Activated naive CD4-positive, alpha-beta T cell (primary cell): ENCODE measurements at regions not wholly inside any gene's neighbourhood (a gene's known extent, or its start where the extent isn't known, plus 50 kb on each side); places are given as distances from the start of the nearest gene placed in this dataset.

ENCODE experiments used
- DNase-seq, 4 experiments: peaks; one replicate each; lab custom pipeline; 2025; lab: John Stamatoyannopoulos, UW

DNA sequence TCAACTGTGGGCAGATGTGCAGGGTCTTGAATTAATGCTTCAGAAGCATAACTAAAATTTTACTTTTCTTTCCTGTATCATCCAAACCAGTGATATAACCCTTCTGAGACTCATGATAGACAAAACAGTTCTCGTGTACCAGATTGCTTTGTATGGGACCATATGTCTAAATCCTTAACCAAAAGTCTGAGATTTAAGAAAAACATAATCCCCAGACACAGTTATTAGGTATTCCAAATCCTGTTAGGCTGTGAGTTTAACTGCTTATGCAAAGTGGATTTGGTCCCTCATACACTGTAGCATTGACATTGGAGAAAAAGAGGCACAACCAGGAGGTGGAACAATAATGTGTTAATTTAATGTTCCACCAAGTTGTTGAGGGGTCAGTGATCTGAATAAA is 235.0 kb downstream of the PMAIP1 start:
- no peak for DNase-seq

DNA sequence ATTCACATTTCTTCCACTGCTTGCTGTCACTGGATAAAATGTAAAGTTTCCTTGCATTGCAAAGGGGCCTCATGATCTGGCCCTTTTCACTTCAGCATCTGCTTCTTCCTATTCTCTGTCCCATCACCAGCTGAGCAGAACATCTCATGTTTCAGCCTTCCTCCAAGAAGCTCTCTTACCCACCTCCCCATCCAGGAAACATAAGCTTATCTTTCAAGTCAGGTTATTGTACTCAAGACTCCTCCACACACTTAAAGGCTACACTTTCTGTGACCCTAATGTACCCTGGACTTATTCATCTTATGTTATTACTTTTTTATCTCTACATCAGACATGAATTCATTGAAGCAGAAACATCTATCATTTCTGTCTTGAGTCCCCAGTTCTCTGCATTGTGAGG is 230.5 kb downstream of the PMAIP1 start:
- no peak for DNase-seq

DNA sequence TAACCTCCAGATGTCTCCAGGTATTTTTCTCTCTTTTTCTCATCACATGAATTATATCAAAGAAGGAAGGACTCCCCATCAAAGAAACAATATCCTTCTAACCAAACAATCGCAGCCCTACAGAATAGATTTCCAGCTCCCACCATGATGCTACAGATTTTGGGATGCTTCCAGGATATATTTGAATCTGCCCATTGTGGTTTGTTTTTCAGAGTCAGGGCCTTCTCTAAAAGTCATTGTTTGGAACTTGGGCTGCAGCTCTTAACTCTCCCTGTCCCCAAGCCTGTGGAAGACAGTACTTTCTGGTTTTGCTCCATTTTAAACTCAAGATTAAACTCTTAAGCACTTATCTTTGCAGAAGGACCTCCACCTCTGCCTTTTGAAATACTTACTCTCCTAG is 223.2 kb downstream of the PMAIP1 start:
- DNase-seq, result no peak

DNA sequence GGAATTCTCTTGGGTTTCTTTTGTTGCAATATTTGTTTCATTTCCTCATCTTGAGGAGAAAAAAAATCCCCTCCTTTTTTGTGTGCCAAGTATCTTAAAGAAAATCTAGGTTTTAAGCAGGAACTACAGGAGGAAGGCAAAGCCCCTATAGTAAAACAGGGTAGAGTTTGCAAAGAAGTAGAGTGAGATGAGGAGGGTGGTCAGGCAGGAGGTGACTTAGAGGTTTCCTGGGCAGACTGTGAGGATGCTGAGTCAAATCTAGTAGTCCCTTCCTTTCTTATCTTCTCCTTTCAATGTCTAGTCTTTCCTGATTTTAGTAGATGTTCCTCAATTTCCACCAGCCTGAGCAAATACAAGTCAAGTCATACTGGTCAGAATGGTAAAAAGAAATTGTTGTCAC is 222.5 kb downstream of the PMAIP1 start:
- no peak for DNase-seq

GRCh38 chr18:60120231-60120750 is 220.5 kb downstream of the PMAIP1 start:
- no peak for DNase-seq

- no peak for DNase-seq
Measured at GRCh38 chr18:60117321-60117720, 217.5 kb downstream of the PMAIP1 start.

DNA sequence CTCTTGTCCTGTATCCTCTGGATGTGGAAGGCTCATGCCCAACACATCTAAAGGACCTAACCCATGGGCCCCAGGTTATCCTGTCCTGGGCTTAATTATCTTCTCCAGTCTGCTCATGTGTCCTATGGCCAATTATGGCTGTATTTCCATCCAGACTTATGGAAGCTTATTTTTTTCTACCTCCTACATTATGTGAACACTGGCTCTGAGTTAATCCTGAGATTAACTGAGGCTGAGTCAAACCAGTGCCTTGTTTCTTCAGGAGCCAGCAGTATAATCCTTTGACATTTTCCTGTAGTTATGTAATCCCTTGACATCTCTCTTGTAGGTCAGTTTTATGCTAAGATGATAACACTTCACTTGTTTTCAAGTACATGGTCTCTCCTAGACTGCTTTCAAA is 213.6 kb downstream of the PMAIP1 start:
- no peak for DNase-seq

DNA sequence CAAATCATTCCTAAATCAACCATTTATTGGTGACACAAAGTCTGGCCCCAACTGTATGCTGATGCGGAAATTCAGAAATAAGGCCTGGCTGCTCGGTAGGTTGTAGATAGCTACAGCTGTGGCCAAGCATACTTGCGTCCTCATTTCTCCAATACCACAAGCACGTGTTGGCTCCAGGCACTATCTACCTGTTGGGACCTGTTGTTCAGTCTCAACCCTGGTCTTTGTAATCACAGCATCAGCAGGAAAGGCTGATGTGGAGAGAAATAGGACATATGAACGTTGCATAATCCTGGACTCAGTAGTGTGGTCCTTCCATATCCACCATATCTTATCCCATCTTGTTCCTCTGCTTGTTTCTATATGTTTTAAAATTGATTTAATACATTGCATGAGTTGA is 212.6 kb downstream of the PMAIP1 start:
- no peak for DNase-seq

GRCh38 chr18:60111525-60111924 is 211.7 kb downstream of the PMAIP1 start:
- no peak for DNase-seq

DNA sequence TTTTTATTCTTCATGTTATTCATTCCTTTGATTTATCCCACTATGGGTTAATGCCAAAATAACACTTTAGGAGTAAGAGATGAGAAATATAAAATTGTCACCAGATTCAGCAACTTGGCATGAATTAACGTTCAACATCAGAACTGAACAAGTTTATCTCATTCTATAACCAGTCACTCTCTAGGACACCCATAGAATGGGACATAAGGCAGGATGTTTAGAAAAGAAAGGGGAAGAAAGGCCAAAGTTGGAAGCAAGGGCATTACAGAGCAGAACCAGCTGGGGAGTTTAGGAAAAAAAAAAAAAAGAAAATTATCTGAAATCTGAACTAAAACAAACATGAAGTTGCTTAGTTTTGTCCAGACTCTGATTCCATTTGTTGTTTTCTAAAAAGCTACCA is 211.0 kb downstream of the PMAIP1 start:
- DNase-seq, result no peak

- no peak for DNase-seq
Measured at GRCh38 chr18:60100778-60101177, 201.0 kb downstream of the PMAIP1 start.

DNA sequence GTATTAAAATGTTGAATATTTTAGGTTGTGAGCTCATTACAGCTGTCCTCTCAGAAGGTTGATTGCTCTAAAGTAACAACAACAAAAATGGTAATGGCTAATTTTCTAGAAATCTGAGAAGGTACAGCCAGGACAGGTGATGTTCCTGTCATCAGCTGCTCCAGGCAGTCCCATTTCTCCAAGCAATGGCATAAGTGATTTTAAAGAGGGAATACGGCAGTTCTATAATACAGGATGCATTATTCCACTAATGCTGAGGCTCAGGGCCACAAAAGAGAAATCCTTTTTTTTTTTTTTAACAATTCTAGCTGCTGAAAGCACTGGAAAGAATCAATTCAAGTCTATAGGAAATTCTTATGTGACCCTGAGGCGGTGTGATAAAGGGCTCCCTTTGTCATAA is 199.9 kb downstream of the PMAIP1 start:
- no peak for DNase-seq

DNA sequence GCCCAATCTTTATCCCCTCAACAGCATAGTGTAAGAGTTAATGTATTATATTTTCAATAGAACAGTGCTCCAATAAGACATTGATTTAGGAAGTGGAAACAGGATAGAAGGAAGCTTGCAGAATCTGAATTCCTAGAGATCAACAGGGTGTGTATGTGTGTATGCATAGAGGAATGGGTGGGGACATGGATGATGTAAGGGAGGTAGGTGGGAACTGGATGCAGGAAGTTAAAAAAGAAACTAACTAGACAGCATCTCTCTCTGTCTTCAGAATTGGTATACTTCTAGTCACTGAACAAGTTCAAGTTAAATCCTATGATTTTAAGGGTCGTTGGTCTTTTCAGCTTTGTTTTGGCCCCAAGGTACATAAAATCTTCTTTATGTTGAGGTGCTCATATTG is 196.6 kb downstream of the PMAIP1 start:
- no peak for DNase-seq

DNA sequence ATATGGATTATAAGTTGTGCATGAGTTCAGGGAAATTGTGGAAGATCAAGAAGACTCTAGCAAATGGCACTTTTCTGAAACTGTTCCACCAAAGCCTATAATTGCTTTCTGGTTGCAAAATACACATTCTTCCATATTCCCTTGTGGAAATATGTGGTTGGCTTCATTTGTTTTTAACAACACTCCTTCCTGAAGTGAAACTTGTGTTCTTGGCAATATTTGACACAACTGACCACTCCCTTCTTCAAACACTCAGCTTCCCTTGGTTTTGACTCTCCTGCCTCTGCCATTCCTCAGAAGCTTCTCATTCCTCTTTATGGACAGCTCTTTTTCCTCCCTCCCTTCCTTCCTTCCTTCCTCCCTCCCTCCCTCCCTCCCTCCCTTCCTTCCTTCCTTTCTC is 192.3 kb downstream of the PMAIP1 start:
- no peak for DNase-seq

DNA sequence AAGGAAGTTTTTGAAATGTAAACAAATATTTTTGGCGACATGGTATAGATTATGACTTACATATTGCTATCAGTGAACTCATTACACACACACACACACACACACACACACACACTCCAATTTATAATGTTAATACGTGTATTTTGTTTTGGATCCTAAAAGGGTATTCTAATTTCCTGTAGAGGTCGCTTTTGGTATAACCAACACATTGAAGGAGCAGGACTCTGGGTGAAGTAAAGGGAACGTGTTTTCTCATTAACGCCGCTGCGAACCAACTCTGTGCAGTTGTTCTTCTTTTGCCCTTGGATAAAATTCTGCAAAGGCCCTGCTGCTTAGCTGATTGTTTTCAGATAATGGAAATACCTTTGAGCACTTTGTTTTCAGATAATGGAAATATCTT is 190.4 kb downstream of the PMAIP1 start:
- DNase-seq, result no peak

DNA sequence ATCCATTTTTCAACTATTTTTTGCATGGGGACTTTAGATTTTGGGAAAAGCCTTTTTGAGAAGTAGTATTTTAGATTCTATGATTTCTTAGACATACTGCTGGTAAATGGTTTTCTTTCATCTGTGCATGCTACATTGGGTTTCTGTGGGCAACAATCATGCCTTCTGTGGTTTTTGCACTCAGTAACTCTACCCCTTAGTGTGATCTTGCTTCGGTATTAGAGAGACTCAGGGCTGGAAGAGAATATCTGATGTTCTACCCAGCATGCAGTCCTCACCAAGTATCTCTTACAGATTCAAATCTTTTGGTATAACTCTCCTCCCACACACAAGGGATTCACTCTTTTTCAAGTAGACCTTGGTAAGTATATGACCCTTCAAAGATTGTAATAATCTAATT is 183.0 kb downstream of the PMAIP1 start:
- DNase-seq, result no peak

- DNase-seq, result no peak
Measured at GRCh38 chr18:60082282-60082681, 182.5 kb downstream of the PMAIP1 start.

DNA sequence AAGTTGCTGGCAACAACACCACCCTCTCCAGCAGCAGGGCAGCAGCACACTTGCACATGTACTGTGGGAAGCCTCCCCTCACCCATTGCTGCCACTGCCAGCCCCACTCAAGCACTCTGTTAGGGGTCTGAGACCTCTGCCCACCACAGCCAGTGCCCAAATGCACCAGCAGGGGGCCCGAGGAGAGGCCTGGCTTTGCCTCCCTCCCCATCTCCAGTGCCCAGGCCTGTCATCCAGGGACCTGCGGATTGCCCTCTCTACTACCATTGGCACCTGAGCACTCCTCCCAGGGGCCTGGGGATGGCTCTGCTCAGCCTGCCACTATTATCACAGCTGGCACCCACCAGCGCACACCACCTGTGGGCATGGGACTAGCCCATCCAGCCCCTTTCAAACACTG is 175.7 kb downstream of the PMAIP1 start:
- no peak for DNase-seq

- DNase-seq, result no peak
Measured at GRCh38 chr18:60070631-60071030, 170.8 kb downstream of the PMAIP1 start.

DNA sequence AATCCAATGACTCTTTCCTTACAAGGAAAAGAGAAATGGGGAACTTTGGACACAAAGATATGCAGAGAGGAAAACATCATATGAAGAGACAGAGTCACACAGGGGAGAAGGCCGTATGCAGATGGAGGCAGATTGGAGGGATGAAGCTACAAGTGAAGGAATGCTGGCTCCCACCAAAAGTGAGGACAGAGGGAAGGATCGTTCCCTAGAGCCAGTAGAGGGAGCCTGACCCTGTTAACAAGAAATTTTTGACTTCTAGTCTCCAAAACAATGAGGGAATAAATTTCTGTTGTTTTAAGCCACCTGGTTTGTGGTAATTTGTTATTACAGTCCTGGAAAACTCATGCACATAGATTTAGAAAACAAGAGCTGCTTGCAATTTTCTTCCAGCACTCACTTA is 169.3 kb downstream of the PMAIP1 start:
- DNase-seq, result no peak

- no peak for DNase-seq
Measured at GRCh38 chr18:60067426-60068210, 167.8 kb downstream of the PMAIP1 start.

DNA sequence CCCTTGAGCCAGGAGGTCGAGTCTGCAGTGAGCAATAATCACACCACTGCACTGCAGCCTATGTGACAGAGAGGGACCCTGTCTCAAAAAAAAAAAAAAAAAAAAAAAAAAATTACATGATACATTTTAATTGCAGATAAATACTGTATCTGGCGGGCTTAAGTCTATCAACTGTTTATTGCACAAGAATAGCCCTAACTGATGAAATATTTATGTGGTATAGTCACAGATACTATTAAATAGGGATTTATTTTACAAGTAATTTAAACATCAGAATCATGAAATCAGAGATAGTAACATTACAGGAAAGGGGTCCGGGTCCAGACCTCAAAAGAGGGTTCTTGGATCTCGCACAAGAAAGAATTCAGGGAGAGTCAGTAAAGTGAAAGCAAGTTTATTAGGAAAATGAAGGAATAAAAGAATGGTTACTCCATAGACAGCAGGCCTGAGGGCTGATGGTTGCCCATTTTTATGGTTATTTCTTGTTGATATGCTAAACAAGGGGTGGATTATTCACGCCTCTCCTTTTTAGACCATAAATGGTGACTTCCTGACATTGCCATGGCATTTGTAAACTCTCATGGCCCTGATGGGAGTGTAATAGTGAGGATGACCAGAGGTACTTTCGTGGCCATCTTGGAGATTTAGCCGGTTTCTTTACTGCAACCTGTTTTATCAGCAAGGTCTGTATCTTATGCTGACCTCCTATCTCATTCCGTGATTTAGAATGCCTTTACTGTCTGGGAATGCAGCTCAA is 166.6 kb downstream of the PMAIP1 start:
- no peak for DNase-seq

DNA sequence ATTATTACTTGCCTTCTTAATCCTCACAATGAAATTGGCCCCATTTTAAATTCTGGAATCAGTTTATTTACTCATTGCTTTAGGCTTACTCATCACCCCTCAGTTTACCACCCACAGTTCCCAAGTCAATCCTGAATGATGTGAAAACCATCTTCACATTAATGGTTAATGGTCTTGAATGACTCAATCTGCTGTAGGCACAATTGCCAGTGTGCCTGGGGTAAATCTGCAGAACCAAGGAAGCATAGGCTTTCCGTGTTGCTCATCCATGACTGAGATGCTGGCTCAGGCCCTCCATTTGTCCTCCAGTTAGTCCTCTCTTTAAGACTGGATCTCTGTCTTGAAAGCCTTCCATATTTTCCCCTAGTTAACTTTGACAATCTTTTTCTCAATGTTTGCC is 164.5 kb downstream of the PMAIP1 start:
- no peak for DNase-seq
